ENCODE measurements at regions not wholly inside any gene's neighbourhood (a gene's known extent, or its start where the extent isn't known, plus 50 kb on each side); places are given as distances from the start of the nearest gene placed in this dataset.

- Histone ChIP-seq H3K36me3 (ENCODE audit: low read depth) (no peaks in the 10 kb centered on the region), H3K9me3 (no peaks in the 10 kb centered on the region), H3K4me3 (no peak overlapping the region), H3K4me1 (ENCODE audit: low read depth) (no peaks in the 10 kb centered on the region)
- intact Hi-C loops (cut with DNase I, micrococcal nuclease), result no loop called here
- no peak for TF ChIP-seq CTCF (IDR thresholded peaks at IDR 0.05)
- no peak for ATAC-seq
- DNase-seq, result no peak
Observed at GRCh38 chr20:39107741-39108140, 145.6 kb downstream of the DHX35 start.

DNA sequence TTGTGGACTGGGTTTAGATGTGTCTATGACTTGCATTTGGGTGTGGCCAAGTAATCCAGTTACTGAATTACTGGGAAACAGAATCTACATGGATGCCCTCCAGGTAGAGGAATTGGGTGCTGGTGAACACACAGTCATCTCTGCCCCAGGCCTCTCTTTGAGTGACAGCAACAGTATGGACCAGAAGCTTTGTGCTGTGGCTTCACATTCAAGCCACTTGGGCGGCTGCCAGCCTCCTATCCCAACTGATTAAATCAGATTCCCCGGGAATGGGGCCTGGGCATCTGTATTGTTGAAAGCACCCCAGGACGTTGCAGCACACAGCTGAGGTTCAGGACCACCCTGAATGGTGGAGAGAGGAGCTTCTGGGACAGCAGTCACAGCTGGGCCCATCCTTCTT is 144.6 kb downstream of the DHX35 start:
- Histone ChIP-seq H3K36me3 (ENCODE audit: low read depth) (no peaks in the 10 kb centered on the region), H3K4me1 (ENCODE audit: low read depth) (no peaks in the 10 kb centered on the region), H3K4me3 (no peak overlapping the region), H3K9me3 (no peaks in the 10 kb centered on the region)
- intact Hi-C loops (cut with DNase I, micrococcal nuclease), result no loop called here
- DNase-seq (no peak), ATAC-seq (no peak)
- TF ChIP-seq CTCF (IDR thresholded peaks at IDR 0.05), result no peak

DNA sequence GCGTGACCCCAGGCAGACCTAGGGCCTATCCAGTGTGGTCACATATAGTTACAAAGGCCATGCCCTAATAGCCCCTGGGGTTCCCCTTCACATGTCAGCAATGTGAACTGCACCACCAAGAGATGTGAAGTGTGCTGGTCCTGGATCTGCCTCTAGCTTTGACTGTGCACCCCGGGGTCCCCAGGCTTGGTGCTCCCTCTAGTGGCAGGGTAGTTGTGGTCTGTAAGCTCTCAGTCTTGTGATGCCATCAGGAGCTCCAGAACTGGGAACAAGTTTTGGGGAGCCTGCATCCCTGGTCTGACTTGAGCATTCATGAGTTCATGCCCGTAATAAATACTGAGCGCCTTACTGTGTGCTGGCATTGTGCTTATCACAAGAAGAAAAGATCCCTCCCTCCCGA is 143.4 kb downstream of the DHX35 start:
- no peaks in the 10 kb centered on the region for H3K9me3 ChIP-seq
- no peak overlapping the region for H3K4me3 ChIP-seq
- ATAC-seq, result no peak
- DNase-seq, result no peak
- no peaks in the 10 kb centered on the region for H3K4me1 ChIP-seq (ENCODE audit: low read depth)
- no peaks in the 10 kb centered on the region for H3K36me3 ChIP-seq (ENCODE audit: low read depth)
- no peak for TF ChIP-seq CTCF (IDR thresholded peaks at IDR 0.05)
- intact Hi-C loops (cut with DNase I, micrococcal nuclease), result no loop called here

GRCh38 chr20:39103732-39104131 is 141.6 kb downstream of the DHX35 start:
- H3K9me3 ChIP-seq, result no peaks in the 10 kb centered on the region
- DNase-seq (no peak), ATAC-seq (no peak)
- no peak for TF ChIP-seq CTCF (IDR thresholded peaks at IDR 0.05)
- intact Hi-C loops (cut with DNase I, micrococcal nuclease), result no loop called here
- no peaks in the 10 kb centered on the region for H3K4me1 ChIP-seq (ENCODE audit: low read depth)
- H3K4me3 ChIP-seq, result no peak overlapping the region
- H3K36me3 ChIP-seq (ENCODE audit: low read depth), result no peaks in the 10 kb centered on the region

GRCh38 chr20:39103305-39103704 is 141.2 kb downstream of the DHX35 start:
- intact Hi-C loops (cut with DNase I, micrococcal nuclease), result no loop called here
- TF ChIP-seq CTCF (IDR thresholded peaks at IDR 0.05), result no peak
- DNase-seq, result no peak

DNA sequence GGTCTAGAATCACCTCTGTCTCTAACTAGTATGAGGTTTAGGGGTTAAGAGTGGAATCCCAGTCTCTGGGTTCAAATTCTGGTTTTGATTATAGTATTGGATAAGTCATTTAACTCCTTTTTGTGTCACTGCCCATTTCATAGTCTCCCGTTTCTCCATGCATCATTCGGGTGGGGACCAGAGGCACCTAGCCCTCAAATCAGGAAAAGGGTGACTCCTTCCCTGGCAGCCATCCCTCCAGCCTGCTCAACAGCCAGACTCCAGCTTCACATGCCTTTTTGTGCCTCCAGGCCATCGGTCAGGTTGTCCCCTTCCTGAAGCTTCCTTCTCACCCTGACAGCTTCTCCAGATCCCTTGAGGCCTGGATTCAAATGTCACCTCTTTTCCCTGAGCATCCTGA is 139.8 kb downstream of the DHX35 start:
- intact Hi-C loops (cut with DNase I, micrococcal nuclease), result no loop called here
- ATAC-seq (no peak), DNase-seq (no peak)
- H3K4me1 ChIP-seq (ENCODE audit: low read depth), result no peaks in the 10 kb centered on the region
- no peak for TF ChIP-seq CTCF (IDR thresholded peaks at IDR 0.05)
- H3K36me3 ChIP-seq (ENCODE audit: low read depth), result no peaks in the 10 kb centered on the region
- H3K4me3 ChIP-seq, result no peak overlapping the region
- H3K9me3 ChIP-seq, result no peaks in the 10 kb centered on the region

More at GRCh38 chr20:39103305-39103704, 141.2 kb downstream of the DHX35 start:
- ATAC-seq, result no peak
- no peak overlapping the region for H3K4me3 ChIP-seq
- no peaks in the 10 kb centered on the region for H3K9me3 ChIP-seq
- no peaks in the 10 kb centered on the region for H3K36me3 ChIP-seq (ENCODE audit: low read depth)
- H3K4me1 ChIP-seq (ENCODE audit: low read depth), result no peaks in the 10 kb centered on the region
